ENCODE measurements at regions not wholly inside any gene's neighbourhood (a gene's known extent, or its start where the extent isn't known, plus 50 kb on each side); places are given as distances from the start of the nearest gene placed in this dataset.
"Not testable (repeated sequence)": the region's sequence is repeated elsewhere in the genome, so short reads cannot be mapped to it uniquely, and the experiment has no call there.

DNA sequence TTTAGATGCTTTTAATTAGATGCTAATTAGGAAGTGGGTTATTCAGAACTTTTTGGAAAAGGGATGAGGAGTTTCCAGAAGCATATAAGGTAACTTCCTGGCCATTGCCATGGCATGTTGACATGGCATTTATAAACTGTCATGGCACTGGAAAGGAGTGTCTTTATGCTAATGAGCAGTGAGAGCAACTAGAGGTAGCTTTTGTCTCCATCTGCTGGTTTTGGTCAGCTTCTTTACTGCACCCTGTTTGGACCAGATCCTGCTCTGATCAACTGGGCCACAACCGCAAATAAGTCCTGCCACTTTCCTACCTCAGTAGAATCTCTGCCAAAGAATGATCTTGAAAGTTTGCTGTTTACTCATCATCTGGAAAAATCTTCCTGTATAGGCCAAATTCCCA, 193.6 kb downstream of the FAM72C start:
- TF ChIP-seq ZNF654 (tag by site-specific recombination; IDR thresholded peaks at IDR 0.05; ENCODE audit: low read depth) = peak; percentile 34; the same call in 1 of the 2 replicates
- CTCF ChIA-PET; H3K27ac ChIP-seq (ENCODE audit: extremely low read depth, low read depth, low read length); H3K9me3 ChIP-seq (ENCODE audit: control insufficient read depth, insufficient read depth, low read depth, low read length); H3K4me3 ChIP-seq (ENCODE audit: low read depth, low read length); POLR2A ChIA-PET; H3K36me3 ChIP-seq (ENCODE audit: control insufficient read depth in 2 of 2, insufficient read depth in 1 of 2, low read length in 2 of 2); H3K4me1 ChIP-seq (ENCODE audit: control insufficient read depth, insufficient read depth, low read length): not testable (repeated sequence)

DNA sequence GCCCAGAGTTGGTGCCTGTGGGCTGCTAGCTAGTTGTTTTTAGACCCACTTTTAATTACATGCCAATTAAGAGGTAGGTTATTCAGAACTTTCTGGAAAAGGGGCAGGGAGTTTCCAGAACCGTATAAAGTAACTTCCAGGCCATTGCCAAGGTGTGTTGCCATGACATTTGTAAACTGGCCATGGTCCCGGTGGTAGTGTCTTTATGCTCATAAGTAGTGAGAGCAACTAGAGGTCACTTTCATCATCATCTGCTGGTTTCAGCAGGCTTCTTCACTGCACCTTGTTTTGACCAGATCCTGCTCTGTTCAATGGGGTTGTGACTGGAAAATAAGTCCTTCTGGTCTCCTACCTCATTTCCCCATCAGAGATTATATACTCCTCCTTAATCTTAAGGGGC, 207.0 kb downstream of the FAM72C start:
- POLR2A ChIA-PET = not testable (repeated sequence)

DNA sequence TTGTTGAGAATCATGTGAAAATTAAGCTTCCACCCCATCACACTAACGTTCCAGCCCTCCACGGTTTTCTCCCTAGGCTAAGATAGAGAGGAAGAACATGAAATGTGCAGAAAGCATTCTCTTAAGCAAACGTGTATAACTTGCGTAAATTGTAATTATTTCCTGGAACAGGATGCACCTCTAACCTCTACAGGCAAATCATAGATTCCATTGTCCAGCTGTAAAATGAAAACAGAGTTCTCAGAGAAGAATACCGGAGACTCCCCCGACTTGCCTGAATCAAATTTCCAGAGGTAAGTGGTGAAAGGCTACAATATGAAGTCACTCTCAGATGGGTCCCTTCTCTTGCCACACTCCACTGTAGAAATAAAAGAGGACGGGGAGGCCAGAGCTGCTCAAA, 211.4 kb downstream of the FAM72C start:
- POLR2A ChIA-PET = not testable (repeated sequence)

More for the DNA sequence above, 207.0 kb downstream of the FAM72C start:
- H3K4me3 ChIP-seq (ENCODE audit: low read depth, low read length); H3K36me3 ChIP-seq (ENCODE audit: control insufficient read depth in 2 of 2, insufficient read depth in 1 of 2, low read length in 2 of 2); H3K27ac ChIP-seq (ENCODE audit: extremely low read depth, low read depth, low read length); H3K9me3 ChIP-seq (ENCODE audit: control insufficient read depth, insufficient read depth, low read depth, low read length); H3K4me1 ChIP-seq (ENCODE audit: control insufficient read depth, insufficient read depth, low read length); CTCF ChIA-PET: not testable (repeated sequence)

DNA sequence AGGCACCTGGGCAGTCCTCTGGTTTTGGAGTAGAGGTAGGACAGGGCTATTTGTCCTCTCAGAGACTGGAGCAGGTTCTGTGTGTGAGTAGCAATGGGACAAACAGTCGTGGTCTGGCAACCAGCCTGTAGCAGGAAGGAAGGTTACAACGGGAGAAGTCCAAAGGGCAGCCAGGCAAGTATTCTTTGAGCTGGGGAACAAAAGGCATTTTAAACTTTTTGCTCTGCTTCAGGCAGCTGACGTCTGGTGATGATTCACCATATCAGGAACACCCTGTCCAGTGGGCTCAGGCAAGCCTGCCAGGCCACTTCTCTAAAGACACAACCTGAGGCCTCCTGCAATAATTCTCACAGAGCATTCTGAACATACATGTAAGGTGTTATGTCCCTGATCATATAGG, 215.8 kb downstream of the FAM72C start:
- CTCF ChIA-PET; H3K4me1 ChIP-seq (ENCODE audit: control insufficient read depth, insufficient read depth, low read length); H3K4me3 ChIP-seq (ENCODE audit: low read depth, low read length); H3K36me3 ChIP-seq (ENCODE audit: control insufficient read depth in 2 of 2, insufficient read depth in 1 of 2, low read length in 2 of 2); H3K9me3 ChIP-seq (ENCODE audit: control insufficient read depth, insufficient read depth, low read depth, low read length); H3K27ac ChIP-seq (ENCODE audit: extremely low read depth, low read depth, low read length); POLR2A ChIA-PET: not testable (repeated sequence)

More for the DNA sequence above, 211.4 kb downstream of the FAM72C start:
- H3K9me3 ChIP-seq (ENCODE audit: control insufficient read depth, insufficient read depth, low read depth, low read length); CTCF ChIA-PET; H3K4me1 ChIP-seq (ENCODE audit: control insufficient read depth, insufficient read depth, low read length); H3K27ac ChIP-seq (ENCODE audit: extremely low read depth, low read depth, low read length); H3K4me3 ChIP-seq (ENCODE audit: low read depth, low read length); H3K36me3 ChIP-seq (ENCODE audit: control insufficient read depth in 2 of 2, insufficient read depth in 1 of 2, low read length in 2 of 2): not testable (repeated sequence)

DNA sequence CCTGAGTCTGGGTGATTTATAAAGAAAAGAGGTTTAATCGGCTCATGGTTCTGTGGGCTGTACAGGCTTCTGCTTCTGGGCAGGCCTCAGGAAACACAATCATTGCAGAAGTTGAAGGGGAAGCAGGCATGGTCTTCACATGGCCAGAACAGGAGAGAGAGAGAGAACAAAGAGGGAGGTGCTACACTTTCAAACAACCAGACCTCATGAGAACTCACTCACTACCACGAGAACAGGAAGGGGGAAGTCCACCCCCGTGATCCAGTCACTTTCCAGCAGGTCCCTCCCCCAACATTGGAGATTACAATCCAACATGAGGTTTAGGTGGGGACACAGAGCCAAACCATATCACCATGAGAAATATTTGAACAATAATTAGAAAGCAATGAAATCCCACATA, 222.9 kb downstream of the FAM72C start:
- POLR2A ChIA-PET = no interaction called here
- CTCF ChIA-PET = no interaction called here

More for the DNA sequence above, 222.9 kb downstream of the FAM72C start:
- Histone ChIP-seq H3K9me3 (ENCODE audit: control insufficient read depth, insufficient read depth, low read depth, low read length) (no peaks in the 10 kb centered on the region), H3K36me3 (ENCODE audit: control insufficient read depth in 2 of 2, insufficient read depth in 1 of 2, low read length in 2 of 2) (no peaks in the 10 kb centered on the region), H3K4me1 (ENCODE audit: control insufficient read depth, insufficient read depth, low read length) (no peaks in the 10 kb centered on the region), H3K27ac (ENCODE audit: extremely low read depth, low read depth, low read length) (no peak overlapping the region), H3K4me3 (ENCODE audit: low read depth, low read length) (no peak overlapping the region)
- TF ChIP-seq, protein P1, sequence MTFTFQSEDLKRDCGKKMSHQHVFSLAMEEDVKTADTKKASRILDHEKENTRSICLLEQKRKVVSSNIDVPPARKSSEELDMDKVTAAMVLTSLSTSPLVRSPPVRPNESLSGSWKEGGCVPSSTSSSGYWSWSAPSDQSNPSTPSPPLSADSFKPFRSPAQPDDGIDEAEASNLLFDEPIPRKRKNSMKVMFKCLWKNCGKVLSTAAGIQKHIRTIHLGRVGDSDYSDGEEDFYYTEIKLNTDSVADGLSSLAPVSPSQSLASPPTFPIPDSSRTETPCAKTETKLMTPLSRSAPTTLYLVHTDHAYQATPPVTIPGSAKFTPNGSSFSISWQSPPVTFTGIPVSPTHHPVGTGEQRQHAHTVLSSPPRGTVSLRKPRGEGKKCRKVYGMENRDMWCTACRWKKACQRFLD (tag by site-specific recombination; IDR thresholded peaks at IDR 0.05) = no peak
- no peak for TF ChIP-seq ZNF555 (tag by site-specific recombination; conservative IDR thresholded peaks at IDR 0.05)
- TF ChIP-seq HOXD13 (CRISPR knock-in tag; IDR thresholded peaks at IDR 0.05; ENCODE audit: borderline replicate concordance) = no peak
- no peak for TF ChIP-seq BCL11A (tag by site-specific recombination; IDR thresholded peaks at IDR 0.05; ENCODE audit: low read depth)
- TF ChIP-seq ZNF791 (tag by site-specific recombination; IDR thresholded peaks at IDR 0.05) = no peak
- TF ChIP-seq, protein P2, sequence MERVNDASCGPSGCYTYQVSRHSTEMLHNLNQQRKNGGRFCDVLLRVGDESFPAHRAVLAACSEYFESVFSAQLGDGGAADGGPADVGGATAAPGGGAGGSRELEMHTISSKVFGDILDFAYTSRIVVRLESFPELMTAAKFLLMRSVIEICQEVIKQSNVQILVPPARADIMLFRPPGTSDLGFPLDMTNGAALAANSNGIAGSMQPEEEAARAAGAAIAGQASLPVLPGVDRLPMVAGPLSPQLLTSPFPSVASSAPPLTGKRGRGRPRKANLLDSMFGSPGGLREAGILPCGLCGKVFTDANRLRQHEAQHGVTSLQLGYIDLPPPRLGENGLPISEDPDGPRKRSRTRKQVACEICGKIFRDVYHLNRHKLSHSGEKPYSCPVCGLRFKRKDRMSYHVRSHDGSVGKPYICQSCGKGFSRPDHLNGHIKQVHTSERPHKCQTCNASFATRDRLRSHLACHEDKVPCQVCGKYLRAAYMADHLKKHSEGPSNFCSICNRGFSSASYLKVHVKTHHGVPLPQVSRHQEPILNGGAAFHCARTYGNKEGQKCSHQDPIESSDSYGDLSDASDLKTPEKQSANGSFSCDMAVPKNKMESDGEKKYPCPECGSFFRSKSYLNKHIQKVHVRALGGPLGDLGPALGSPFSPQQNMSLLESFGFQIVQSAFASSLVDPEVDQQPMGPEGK (tag by site-specific recombination; IDR thresholded peaks at IDR 0.05) = no peak
- TF ChIP-seq YY2 (tag by site-specific recombination; IDR thresholded peaks at IDR 0.05) = no peak
- no peak for TF ChIP-seq ZNF24 (tag by site-specific recombination; IDR thresholded peaks at IDR 0.05)
- no peak for TF ChIP-seq KLF1 (tag by site-specific recombination; IDR thresholded peaks at IDR 0.05)
- no peak for TF ChIP-seq ZSCAN23 (tag by site-specific recombination; IDR thresholded peaks at IDR 0.05)
- TF ChIP-seq ZNF274 (IDR thresholded peaks at IDR 0.05; ENCODE audit: low read length) = no peak
- no peak for TF ChIP-seq ZNF274 (tag by site-specific recombination; IDR thresholded peaks at IDR 0.05; ENCODE audit: borderline replicate concordance)
- no peak for TF ChIP-seq ZBTB8A (tag by site-specific recombination; IDR thresholded peaks at IDR 0.05)
- TF ChIP-seq ZFP69B (tag by site-specific recombination; IDR thresholded peaks at IDR 0.05) = no peak
- no peak for TF ChIP-seq ZNF426 (tag by site-specific recombination; IDR thresholded peaks at IDR 0.05)
- TF ChIP-seq ZNF350 (tag by site-specific recombination; IDR thresholded peaks at IDR 0.05) = no peak
- TF ChIP-seq ZBTB48 (tag by site-specific recombination; IDR thresholded peaks at IDR 0.05) = no peak
- TF ChIP-seq ZNF23 (tag by site-specific recombination; IDR thresholded peaks at IDR 0.05; ENCODE audit: borderline replicate concordance) = no peak
